ENCODE measurements at regions not wholly inside any gene's neighbourhood (a gene's known extent, or its start where the extent isn't known, plus 50 kb on each side); places are given as distances from the start of the nearest gene placed in this dataset.

- H3K4me3 ChIP-seq (ENCODE audit: low read depth, low read length): no peak overlapping the region
- no peak for DNase-seq (ENCODE audit: low read depth)
- no peak for TF ChIP-seq CTCF (IDR thresholded peaks at IDR 0.05; ENCODE audit: low read depth, low read length, missing control alignments)
Observed at GRCh38 chr3:84439476-84439875, 519.3 kb upstream of the CADM2 start.

- no peak for TF ChIP-seq CTCF (IDR thresholded peaks at IDR 0.05; ENCODE audit: low read depth, low read length, missing control alignments)
- H3K4me3 ChIP-seq (ENCODE audit: low read depth, low read length): no peak overlapping the region
- no peak for DNase-seq (ENCODE audit: low read depth)
Observed at GRCh38 chr3:84440291-84440690, 518.5 kb upstream of the CADM2 start.

GRCh38 chr3:84442533-84442932 is 516.3 kb upstream of the CADM2 start:
- H3K4me3 ChIP-seq (ENCODE audit: low read depth, low read length): no peak overlapping the region
- no peak for DNase-seq (ENCODE audit: low read depth)
- TF ChIP-seq CTCF (IDR thresholded peaks at IDR 0.05; ENCODE audit: low read depth, low read length, missing control alignments): no peak

- TF ChIP-seq CTCF (IDR thresholded peaks at IDR 0.05; ENCODE audit: low read depth, low read length, missing control alignments): no peak
- no peak overlapping the region for H3K4me3 ChIP-seq (ENCODE audit: low read depth, low read length)
- no peak for DNase-seq (ENCODE audit: low read depth)
Observed at GRCh38 chr3:84444726-84445521, 513.9 kb upstream of the CADM2 start.

- no peak overlapping the region for H3K4me3 ChIP-seq (ENCODE audit: low read depth, low read length)
- no peak for DNase-seq (ENCODE audit: low read depth)
- no peak for TF ChIP-seq CTCF (IDR thresholded peaks at IDR 0.05; ENCODE audit: low read depth, low read length, missing control alignments)
Observed at GRCh38 chr3:84487296-84487695, 471.5 kb upstream of the CADM2 start.

GRCh38 chr3:84504761-84505160 is 454.0 kb upstream of the CADM2 start:
- no peak for DNase-seq (ENCODE audit: low read depth)
- H3K4me3 ChIP-seq (ENCODE audit: low read depth, low read length): no peak overlapping the region
- no peak for TF ChIP-seq CTCF (IDR thresholded peaks at IDR 0.05; ENCODE audit: low read depth, low read length, missing control alignments)

GRCh38 chr3:84510007-84510406 is 448.8 kb upstream of the CADM2 start:
- no peak for TF ChIP-seq CTCF (IDR thresholded peaks at IDR 0.05; ENCODE audit: low read depth, low read length, missing control alignments)
- H3K4me3 ChIP-seq (ENCODE audit: low read depth, low read length): no peak overlapping the region
- DNase-seq (ENCODE audit: low read depth): no peak

All from GM12864 (cell line).